HG03575 (cell line): ENCODE measurements at regions not wholly inside any gene's neighbourhood (a gene's known extent, or its start where the extent isn't known, plus 50 kb on each side); places are given as distances from the start of the nearest gene placed in this dataset.
"Not testable (repeated sequence)": the region's sequence is repeated elsewhere in the genome, so short reads cannot be mapped to it uniquely, and the experiment has no call there.

Experiments
- ATAC-seq: cut with Tn5 transposase; IDR thresholded peaks from one replicate; pipeline ENCODE4 v1.9.1; 2021; ENCODE audit not compliant: unreplicated experiment, insufficient number of reproducible peaks, low FRiP score; ENCODE audit errors: extremely low read depth

- no peak for ATAC-seq
Measured at GRCh38 chr6:117761610-117762009, 86.3 kb downstream of the NUS1 start.

- ATAC-seq = peak; percentile 83
Measured at GRCh38 chr6:117771403-117771802, 96.1 kb downstream of the NUS1 start.

GRCh38 chr6:117776441-117776840, 101.2 kb downstream of the NUS1 start:
- ATAC-seq = no peak

GRCh38 chr6:117781550-117781949, 106.3 kb downstream of the NUS1 start:
- no peak for ATAC-seq

DNA sequence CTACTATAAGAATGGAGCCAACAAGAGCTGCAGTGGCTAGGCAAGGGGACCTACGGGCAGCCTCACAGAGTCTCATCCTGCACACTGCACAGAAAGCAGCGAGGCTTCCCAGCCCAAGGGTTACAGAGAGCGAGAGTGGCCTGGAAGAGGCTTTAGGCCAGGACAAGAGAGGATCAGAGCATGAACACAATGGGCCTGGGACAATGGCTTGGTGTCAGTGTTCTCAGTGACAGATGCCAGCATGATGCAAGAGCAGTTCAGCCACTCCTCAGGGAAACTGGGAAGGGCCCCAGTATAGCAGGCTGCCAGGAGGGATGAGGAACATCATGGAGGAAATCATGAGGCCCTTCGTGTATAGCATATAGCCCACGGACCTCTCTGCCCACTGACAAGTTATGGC, 108.0 kb downstream of the NUS1 start:
- ATAC-seq = no peak

GRCh38 chr6:117791012-117791411, 115.7 kb downstream of the NUS1 start:
- ATAC-seq = no peak

GRCh38 chr6:117795234-117795633, 111.8 kb upstream of the SLC35F1 start:
- ATAC-seq = no peak

GRCh38 chr6:117798819-117799218, 108.2 kb upstream of the SLC35F1 start:
- not testable (repeated sequence) for ATAC-seq

DNA sequence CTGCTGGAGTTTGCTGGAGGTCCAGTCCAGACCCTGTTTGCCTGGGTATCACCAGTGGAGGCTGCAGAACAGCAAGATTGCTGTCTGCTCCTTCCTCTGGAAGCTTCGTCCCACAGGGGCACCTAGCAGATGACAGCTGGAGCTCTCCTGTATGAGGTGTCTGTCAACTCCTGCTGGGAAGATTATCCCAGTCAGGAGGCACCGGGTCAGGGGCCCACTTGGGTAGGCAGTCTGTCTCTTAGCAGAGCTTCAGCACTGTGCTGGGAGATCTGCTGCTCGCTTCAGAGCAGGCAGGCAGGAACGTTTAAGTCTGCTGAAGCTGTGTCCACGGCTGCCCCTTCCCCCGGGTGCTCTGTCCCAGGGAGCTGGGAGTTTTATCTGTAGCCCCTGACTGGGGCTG, 96.8 kb upstream of the SLC35F1 start:
- no peak for ATAC-seq

- no peak for ATAC-seq
Measured at GRCh38 chr6:117817499-117817898, 89.6 kb upstream of the SLC35F1 start.

DNA sequence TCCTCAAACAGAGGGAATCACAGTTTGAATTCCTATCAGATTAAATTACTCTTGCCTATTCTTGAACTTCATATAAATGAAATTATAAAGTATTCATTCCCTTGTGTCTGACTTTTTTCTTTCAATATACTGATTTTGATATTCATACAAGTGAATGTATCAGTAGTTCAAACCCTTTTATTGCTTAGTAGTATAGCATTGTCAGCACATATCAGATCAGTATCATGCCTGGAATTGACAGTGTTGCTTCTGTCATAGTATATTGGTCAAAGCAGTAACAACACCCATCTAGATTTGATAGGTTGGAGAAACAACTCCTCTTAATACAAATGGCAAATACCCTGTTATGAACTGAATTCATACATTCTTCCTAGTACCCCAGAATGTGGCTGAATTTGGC, 89.1 kb upstream of the SLC35F1 start:
- ATAC-seq = no peak

- no peak for ATAC-seq
Measured at GRCh38 chr6:117818449-117818848, 88.6 kb upstream of the SLC35F1 start.

DNA sequence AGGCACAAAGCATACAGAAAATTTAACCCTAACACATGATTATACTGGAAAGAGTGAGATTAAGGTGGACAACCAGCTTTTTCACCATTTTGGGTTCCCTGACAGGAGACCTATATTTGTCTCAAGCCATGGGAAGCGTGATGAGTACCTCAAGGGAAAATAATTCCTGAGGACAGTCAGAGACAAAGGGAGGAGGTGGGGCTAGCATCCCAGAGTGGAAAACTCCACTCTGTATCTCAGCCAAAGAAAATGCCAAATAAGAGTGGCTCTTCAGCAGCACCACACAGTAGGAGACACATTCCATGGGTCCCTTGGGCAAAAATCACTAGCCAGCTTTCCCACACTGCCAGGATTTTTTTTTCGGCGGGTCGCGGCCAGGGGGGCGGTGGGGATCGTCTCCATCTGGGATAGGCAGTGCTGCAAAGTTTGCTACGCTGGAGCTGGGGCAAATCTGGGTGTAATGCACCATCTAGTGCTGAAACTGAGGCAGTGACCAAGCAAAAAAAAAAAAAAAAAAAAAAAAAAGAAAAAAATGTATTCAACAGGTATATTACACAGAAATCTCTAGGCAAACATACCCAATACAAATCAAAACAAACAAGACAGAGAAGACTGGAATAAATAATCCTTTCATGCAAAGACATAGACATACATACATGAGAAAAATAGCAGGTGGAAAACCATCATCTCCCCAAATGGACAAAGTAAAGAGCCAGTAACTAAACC, 77.3 kb upstream of the SLC35F1 start:
- no peak for ATAC-seq

GRCh38 chr6:117837261-117837660, 69.8 kb upstream of the SLC35F1 start:
- ATAC-seq = no peak

GRCh38 chr6:117840541-117840983, 66.5 kb upstream of the SLC35F1 start:
- no peak for ATAC-seq

- no peak for ATAC-seq
Measured at GRCh38 chr6:117847912-117848311, 59.2 kb upstream of the SLC35F1 start.

DNA sequence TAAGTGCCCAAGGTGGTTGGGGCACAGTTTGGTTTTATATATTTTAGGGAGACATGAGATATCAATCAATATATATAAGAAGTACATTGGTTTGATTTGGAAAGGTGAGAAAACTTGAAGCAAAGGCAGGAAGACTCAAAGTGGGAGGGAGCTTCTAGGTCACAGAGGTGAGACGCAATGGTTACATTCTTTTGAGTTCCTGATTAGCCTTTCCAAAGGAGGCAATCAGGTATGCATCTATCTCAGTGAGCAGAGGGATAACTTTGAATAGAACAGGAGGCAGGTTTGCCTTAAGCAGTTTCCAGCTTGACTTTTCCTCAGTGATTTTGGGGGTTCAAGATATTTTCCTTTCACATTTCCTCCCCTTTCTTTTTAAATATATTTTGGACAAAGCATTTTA, 58.0 kb upstream of the SLC35F1 start:
- no peak for ATAC-seq
